ENCODE measurements at regions not wholly inside any gene's neighbourhood (a gene's known extent, or its start where the extent isn't known, plus 50 kb on each side); places are given as distances from the start of the nearest gene placed in this dataset.

- no peak for DNase-seq (ENCODE audit: low read depth)
- H3K4me3 ChIP-seq (ENCODE audit: control insufficient read depth, low read depth, low read length): no peak overlapping the region
- no peak for TF ChIP-seq CTCF (conservative IDR thresholded peaks at IDR 0.05; ENCODE audit: control insufficient read depth, insufficient read depth, low read depth, low read length)
Measured at GRCh38 chr18:10032331-10033015, 118.7 kb downstream of the VAPA start.

- no peak for TF ChIP-seq CTCF (conservative IDR thresholded peaks at IDR 0.05; ENCODE audit: control insufficient read depth, insufficient read depth, low read depth, low read length)
- no peak for DNase-seq (ENCODE audit: low read depth)
- no peak overlapping the region for H3K4me3 ChIP-seq (ENCODE audit: control insufficient read depth, low read depth, low read length)
Measured at GRCh38 chr18:10033016-10033399, 119.2 kb downstream of the VAPA start.

- no peak overlapping the region for H3K4me3 ChIP-seq (ENCODE audit: control insufficient read depth, low read depth, low read length)
- no peak for TF ChIP-seq CTCF (conservative IDR thresholded peaks at IDR 0.05; ENCODE audit: control insufficient read depth, insufficient read depth, low read depth, low read length)
- peak; percentile 18 for DNase-seq (ENCODE audit: low read depth)
Measured at GRCh38 chr18:10035281-10035991, 121.6 kb downstream of the VAPA start.

GRCh38 chr18:10036479-10036878, 122.7 kb downstream of the VAPA start:
- no peak for TF ChIP-seq CTCF (conservative IDR thresholded peaks at IDR 0.05; ENCODE audit: control insufficient read depth, insufficient read depth, low read depth, low read length)
- no peak overlapping the region for H3K4me3 ChIP-seq (ENCODE audit: control insufficient read depth, low read depth, low read length)

GRCh38 chr18:10037181-10037580, 123.4 kb downstream of the VAPA start:
- TF ChIP-seq CTCF (conservative IDR thresholded peaks at IDR 0.05; ENCODE audit: control insufficient read depth, insufficient read depth, low read depth, low read length): no peak
- H3K4me3 ChIP-seq (ENCODE audit: control insufficient read depth, low read depth, low read length): no peak overlapping the region
- DNase-seq (ENCODE audit: low read depth): no peak

More at GRCh38 chr18:10036479-10036878, 122.7 kb downstream of the VAPA start:
- peak; percentile 26 for DNase-seq (ENCODE audit: low read depth)

GRCh38 chr18:10038268-10038667, 124.5 kb downstream of the VAPA start:
- no peak for TF ChIP-seq CTCF (conservative IDR thresholded peaks at IDR 0.05; ENCODE audit: control insufficient read depth, insufficient read depth, low read depth, low read length)
- H3K4me3 ChIP-seq (ENCODE audit: control insufficient read depth, low read depth, low read length): no peak overlapping the region
- no peak for DNase-seq (ENCODE audit: low read depth)
